Colonic mucosa (tissue), 4 donors: ENCODE measurements at regions not wholly inside any gene's neighbourhood (a gene's known extent, or its start where the extent isn't known, plus 50 kb on each side); places are given as distances from the start of the nearest gene placed in this dataset.
A peak's percentile ranks its signal among the peaks of the same experiment; 100 is the strongest.

ENCODE experiments used
- DNase-seq: peaks from one replicate; pipeline ENCODE4 v3.0.0-alpha.2; 2020
- H3K27ac ChIP-seq: fragments of 200-600 bp; one replicate; pipeline ENCODE4 v1.8.0; 2021
- H3K27me3 ChIP-seq: fragments of 200-600 bp; one replicate; pipeline ENCODE4 v1.8.0; 2021
- H3K36me3 ChIP-seq: fragments of 200-600 bp; one replicate; pipeline ENCODE4 v1.8.0; 2021
- H3K4me1 ChIP-seq: fragments of 200-600 bp; one replicate; pipeline ENCODE4 v1.8.0; 2021; ENCODE audit warnings: mild to moderate bottlenecking
- H3K4me3 ChIP-seq: fragments of 200-600 bp; one replicate; pipeline ENCODE4 v1.8.0; 2021
- H3K9ac ChIP-seq, 2 donors: one replicate each; pipeline ENCODE4 v1.7.0; 2013; ENCODE audit warnings: control low read depth in 2 of 2, low read depth in 2 of 2, low read length in 2 of 2
- H3K9me3 ChIP-seq: fragments of 200-600 bp; one replicate; pipeline ENCODE4 v1.8.0; 2021
- intact Hi-C: fragments of 100-400 bp; cut with DNase I; formaldehyde crosslinking; loops from one replicate; pipeline ENCODE4 v1.14.1; 2022
- TF ChIP-seq, protein P1 (sequence below): fragments of 200-600 bp; IDR thresholded peaks from one replicate; pipeline ENCODE4 v1.8.0; 2022; ENCODE audit warnings: antibody characterized with exemption, mild to moderate bottlenecking
- donor health status: healthy.
- donor health status: DM: no; HTN: no; CAD: no.
- donor health status: DM: no; HTN: no; CAD: no.

DNA sequence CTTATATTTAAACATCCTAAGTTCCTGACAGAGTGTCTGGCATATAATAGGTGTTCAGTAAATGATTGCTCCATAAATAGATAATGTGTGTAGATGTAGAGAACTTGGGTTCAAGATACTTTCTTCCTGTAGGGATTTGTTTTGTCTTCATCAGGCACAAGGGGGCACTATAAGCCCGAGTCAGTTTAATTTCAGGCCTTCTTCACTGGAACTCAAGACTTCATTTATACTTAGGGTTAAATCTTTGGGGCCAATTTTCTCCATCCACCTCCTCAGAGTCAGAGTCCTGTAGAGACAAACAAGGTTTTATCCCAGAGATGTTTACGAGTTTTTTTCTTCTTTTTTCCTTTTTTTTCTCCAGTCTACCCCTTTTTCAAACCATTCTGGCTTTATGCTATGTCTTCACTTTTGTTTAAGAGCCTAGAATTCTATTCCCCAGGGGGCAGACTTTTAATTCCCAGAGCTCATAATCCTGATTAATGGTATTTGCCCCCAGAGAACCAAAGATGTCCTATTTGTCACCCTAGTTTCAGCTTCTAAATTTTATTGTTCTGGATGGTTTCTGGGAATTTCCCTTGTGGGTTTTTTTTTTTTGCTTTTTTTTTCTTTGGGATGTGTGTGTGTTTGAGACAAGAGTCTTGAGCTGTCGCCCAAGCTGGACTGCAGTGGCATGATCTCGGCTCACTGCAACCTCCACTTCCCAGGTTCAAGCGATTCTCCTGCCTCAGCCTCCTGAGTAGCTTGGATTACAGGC is 88.4 kb downstream of the HFE start:
- intact Hi-C loops, result no loop called here
- TF ChIP-seq, protein P1, sequence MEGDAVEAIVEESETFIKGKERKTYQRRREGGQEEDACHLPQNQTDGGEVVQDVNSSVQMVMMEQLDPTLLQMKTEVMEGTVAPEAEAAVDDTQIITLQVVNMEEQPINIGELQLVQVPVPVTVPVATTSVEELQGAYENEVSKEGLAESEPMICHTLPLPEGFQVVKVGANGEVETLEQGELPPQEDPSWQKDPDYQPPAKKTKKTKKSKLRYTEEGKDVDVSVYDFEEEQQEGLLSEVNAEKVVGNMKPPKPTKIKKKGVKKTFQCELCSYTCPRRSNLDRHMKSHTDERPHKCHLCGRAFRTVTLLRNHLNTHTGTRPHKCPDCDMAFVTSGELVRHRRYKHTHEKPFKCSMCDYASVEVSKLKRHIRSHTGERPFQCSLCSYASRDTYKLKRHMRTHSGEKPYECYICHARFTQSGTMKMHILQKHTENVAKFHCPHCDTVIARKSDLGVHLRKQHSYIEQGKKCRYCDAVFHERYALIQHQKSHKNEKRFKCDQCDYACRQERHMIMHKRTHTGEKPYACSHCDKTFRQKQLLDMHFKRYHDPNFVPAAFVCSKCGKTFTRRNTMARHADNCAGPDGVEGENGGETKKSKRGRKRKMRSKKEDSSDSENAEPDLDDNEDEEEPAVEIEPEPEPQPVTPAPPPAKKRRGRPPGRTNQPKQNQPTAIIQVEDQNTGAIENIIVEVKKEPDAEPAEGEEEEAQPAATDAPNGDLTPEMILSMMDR, result peak; percentile 75
- no peaks in the 10 kb centered on the region for H3K36me3 ChIP-seq

GRCh38 chr6:26179675-26180074 is 92.4 kb downstream of the HFE start:
- Histone ChIP-seq H3K27ac (no peak overlapping the region), H3K27me3 (no peaks in the 10 kb centered on the region), H3K4me3 (no peak overlapping the region), H3K36me3 (no peaks in the 10 kb centered on the region), H3K9ac (no peak overlapping the region), H3K9me3 (no peaks in the 10 kb centered on the region), H3K4me1 (no peaks in the 10 kb centered on the region)
- DNase-seq, result no peak
- intact Hi-C loops, result no loop called here
- TF ChIP-seq, protein P1, result no peak

More for the DNA sequence above, 88.4 kb downstream of the HFE start:
- no peaks in the 10 kb centered on the region for H3K27me3 ChIP-seq
- H3K4me1 ChIP-seq, result peaks cover 7% of the 10 kb centered on the region
- H3K4me3 ChIP-seq, result no peak overlapping the region
- no peak overlapping the region for H3K9ac ChIP-seq
- DNase-seq, result peak; percentile 79
- H3K27ac ChIP-seq, result no peak overlapping the region
- H3K9me3 ChIP-seq, result no peaks in the 10 kb centered on the region

DNA sequence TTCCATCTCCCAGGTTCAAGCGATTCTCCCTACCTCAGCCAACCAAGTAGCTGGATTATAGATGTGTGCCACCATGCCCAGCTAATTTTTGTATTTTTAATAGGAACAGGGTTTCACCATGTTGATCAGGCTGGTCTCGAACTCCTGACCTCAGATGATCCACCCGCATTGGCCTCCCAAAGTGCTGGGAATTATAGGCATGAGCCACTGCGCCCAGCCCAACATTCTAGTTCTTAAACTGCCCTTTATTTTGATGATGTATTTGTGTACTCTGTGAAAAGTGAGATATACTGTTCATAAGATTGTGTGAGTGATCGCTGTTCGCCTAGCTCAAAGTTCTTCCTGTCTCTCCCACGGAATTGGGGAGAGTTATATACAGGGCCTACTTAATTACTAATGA is 93.1 kb downstream of the HFE start:
- Histone ChIP-seq H3K4me3 (no peak overlapping the region), H3K9ac (no peak overlapping the region), H3K27me3 (no peaks in the 10 kb centered on the region), H3K36me3 (no peaks in the 10 kb centered on the region), H3K4me1 (no peaks in the 10 kb centered on the region), H3K9me3 (no peaks in the 10 kb centered on the region), H3K27ac (no peak overlapping the region)
- TF ChIP-seq, protein P1, result no peak
- DNase-seq, result no peak
- intact Hi-C loops, result no loop called here

DNA sequence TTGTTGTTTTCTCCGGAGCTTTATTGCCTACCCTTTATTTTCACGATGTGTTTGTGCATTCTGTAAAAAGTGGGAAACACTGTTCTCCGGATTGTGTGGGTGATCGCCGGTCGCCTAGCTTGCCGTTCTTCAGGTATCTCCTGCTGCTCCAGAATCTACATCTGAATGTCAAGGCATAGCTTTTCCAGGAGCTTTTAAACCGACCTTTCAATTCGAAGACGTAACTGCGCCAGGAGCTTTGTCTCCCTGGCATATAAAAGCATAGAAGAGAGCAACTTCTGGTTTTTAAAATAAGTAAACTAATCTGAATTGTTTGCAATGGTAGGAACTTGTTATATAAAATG is 96.0 kb downstream of the HFE start:
- Histone ChIP-seq H3K36me3 (no peaks in the 10 kb centered on the region), H3K9ac (peak overlapping the region in 1 of 2 donors; percentile 77), H3K4me1 (no peaks in the 10 kb centered on the region), H3K4me3 (peak overlapping the region; percentile 38), H3K27ac (peak overlapping the region; percentile 85), H3K27me3 (no peaks in the 10 kb centered on the region), H3K9me3 (no peaks in the 10 kb centered on the region)
- no peak for DNase-seq
- intact Hi-C loops, result no loop called here
- TF ChIP-seq, protein P1, result no peak

- TF ChIP-seq, protein P1, result no peak
- Histone ChIP-seq H3K36me3 (no peaks in the 10 kb centered on the region), H3K9me3 (no peaks in the 10 kb centered on the region), H3K9ac (peak overlapping the region; percentile 38 to 77), H3K4me1 (no peaks in the 10 kb centered on the region), H3K27ac (peak overlapping the region; percentile 85), H3K4me3 (peak overlapping the region; percentile 38), H3K27me3 (no peaks in the 10 kb centered on the region)
- intact Hi-C loops, result no loop called here
- peak; percentile 78 for DNase-seq
Observed at GRCh38 chr6:26183581-26184366, 96.5 kb downstream of the HFE start.
